ENCODE measurements at regions not wholly inside any gene's neighbourhood (a gene's known extent, or its start where the extent isn't known, plus 50 kb on each side); places are given as distances from the start of the nearest gene placed in this dataset.
A peak's percentile ranks its signal among the peaks of the same experiment; 100 is the strongest.

GRCh38 chr3:188077160-188077799 lies 76.7 kb upstream of the LPP start:
- DNase-seq: no peak

- DNase-seq: no peak
Measured at GRCh38 chr3:188080091-188080490, 73.9 kb upstream of the LPP start.

- no peak for DNase-seq
Measured at GRCh38 chr3:188082031-188082430, 71.9 kb upstream of the LPP start.

- no peak for DNase-seq
Measured at GRCh38 chr3:188082450-188082849, 71.5 kb upstream of the LPP start.

- no peak for DNase-seq
Measured at GRCh38 chr3:188083011-188083410, 70.9 kb upstream of the LPP start.

- no peak for DNase-seq
Measured at GRCh38 chr3:188084752-188085583, 69.0 kb upstream of the LPP start.

- DNase-seq: no peak
Measured at GRCh38 chr3:188085584-188086560, 68.1 kb upstream of the LPP start.

GRCh38 chr3:188088948-188089685 lies 64.8 kb upstream of the LPP start:
- DNase-seq: no peak

- no peak for DNase-seq
Measured at GRCh38 chr3:188090620-188091309, 63.2 kb upstream of the LPP start.

GRCh38 chr3:188091746-188092145 lies 62.2 kb upstream of the LPP start:
- no peak for DNase-seq

GRCh38 chr3:188092648-188093047 lies 61.3 kb upstream of the LPP start:
- DNase-seq: peak; percentile 22 to 39

GRCh38 chr3:188095431-188095830 lies 58.5 kb upstream of the LPP start:
- DNase-seq: no peak

- DNase-seq: no peak
Measured at GRCh38 chr3:188097791-188098190, 56.2 kb upstream of the LPP start.

- no peak for DNase-seq
Measured at GRCh38 chr3:188099907-188100306, 54.0 kb upstream of the LPP start.

GRCh38 chr3:188102861-188103547 lies 51.0 kb upstream of the LPP start:
- no peak for DNase-seq

- DNase-seq: no peak
Measured at GRCh38 chr3:188104050-188104449, 49.9 kb upstream of the LPP start.
